VCaP (cell line): ENCODE measurements at regions not wholly inside any gene's neighbourhood (a gene's known extent, or its start where the extent isn't known, plus 50 kb on each side); places are given as distances from the start of the nearest gene placed in this dataset.

Experiments used
- H3K27ac ChIP-seq: fragments of 450-650 bp; 2 replicates; pipeline ENCODE4 v1.5.1; 2017
- CTCF ChIP-seq: fragments of 450-650 bp; conservative IDR thresholded peaks from 2 replicates; pipeline ENCODE4 v1.5.1; 2017; ENCODE audit warnings: mild to moderate bottlenecking, moderate library complexity

GRCh38 chr7:25359471-25360059 is 131.3 kb upstream of the NPVF start:
- peak overlapping the region; percentile 81 for H3K27ac ChIP-seq
- TF ChIP-seq CTCF, result no peak

- no peak for TF ChIP-seq CTCF
- H3K27ac ChIP-seq, result peak overlapping the region; percentile 81
Measured at GRCh38 chr7:25360451-25360850, 132.2 kb upstream of the NPVF start.

- TF ChIP-seq CTCF, result no peak
- H3K27ac ChIP-seq, result peak overlapping the region; percentile 81
Measured at GRCh38 chr7:25361387-25361786, 133.1 kb upstream of the NPVF start.

GRCh38 chr7:25361863-25362262 is 133.6 kb upstream of the NPVF start:
- peak overlapping the region; percentile 81 for H3K27ac ChIP-seq
- no peak for TF ChIP-seq CTCF

- TF ChIP-seq CTCF, result no peak
- no peak overlapping the region for H3K27ac ChIP-seq
Measured at GRCh38 chr7:25368599-25369201, 140.4 kb upstream of the NPVF start.

- TF ChIP-seq CTCF, result no peak
- peak overlapping the region; percentile 10; the same call in 1 of the 2 replicates for H3K27ac ChIP-seq
Measured at GRCh38 chr7:25369786-25370185, 141.5 kb upstream of the NPVF start.

- no peak overlapping the region for H3K27ac ChIP-seq
- no peak for TF ChIP-seq CTCF
Measured at GRCh38 chr7:25371972-25372371, 143.7 kb upstream of the NPVF start.
